Hepatocyte (in vitro differentiated cells): ENCODE measurements at regions not wholly inside any gene's neighbourhood (a gene's known extent, or its start where the extent isn't known, plus 50 kb on each side); places are given as distances from the start of the nearest gene placed in this dataset.
A peak's percentile ranks its signal among the peaks of the same experiment; 100 is the strongest.

Source experiments
- DNase-seq: peaks from one replicate; pipeline ENCODE4 v3.0.0-alpha.2; 2016; ENCODE audit warnings: low spot score
- H2AFZ ChIP-seq: fragments of 200-600 bp; sonication (generic); 2 replicates; pipeline ENCODE4 v1.6.0; 2016; ENCODE audit warnings: antibody characterized with exemption, mild to moderate bottlenecking
- H3K27ac ChIP-seq: fragments of 200-600 bp; sonication (generic); 2 replicates; pipeline ENCODE4 v1.5.1; 2016; ENCODE audit warnings: mild to moderate bottlenecking
- H3K27me3 ChIP-seq: fragments of 200-600 bp; sonication (generic); 2 replicates; pipeline ENCODE4 v1.6.1; 2016
- H3K36me3 ChIP-seq: fragments of 200-600 bp; sonication (generic); replicated peaks from 2 replicates; pipeline ENCODE4 v1.5.1; 2016; ENCODE audit warnings: low read depth; ENCODE audit not compliant: insufficient read depth
- H3K4me1 ChIP-seq: fragments of 200-600 bp; sonication (generic); 2 replicates; pipeline ENCODE4 v1.5.1; 2016; ENCODE audit warnings: mild to moderate bottlenecking, moderate library complexity; ENCODE audit not compliant: insufficient read depth
- H3K4me2 ChIP-seq: fragments of 200-600 bp; sonication (generic); 2 replicates; pipeline ENCODE4 v1.6.0; 2016
- H3K4me3 ChIP-seq: fragments of 200-600 bp; sonication (generic); 2 replicates; pipeline ENCODE4 v1.5.1; 2016; ENCODE audit warnings: mild to moderate bottlenecking
- H3K79me2 ChIP-seq: fragments of 200-600 bp; sonication (generic); 2 replicates; pipeline ENCODE4 v1.6.0; 2017; ENCODE audit warnings: mild to moderate bottlenecking
- H3K9me2 ChIP-seq: fragments of 200-600 bp; sonication (generic); replicated peaks from 2 replicates; pipeline ENCODE4 v1.6.0; 2017; ENCODE audit warnings: mild to moderate bottlenecking; ENCODE audit not compliant: insufficient read depth
- H3K9me3 ChIP-seq: fragments of 200-600 bp; sonication (generic); 2 replicates; pipeline ENCODE4 v1.5.1; 2016; ENCODE audit warnings: low read depth, mild to moderate bottlenecking
- H4K20me1 ChIP-seq: fragments of 200-600 bp; sonication (generic); 2 replicates; pipeline ENCODE4 v1.6.0; 2016; ENCODE audit warnings: mild to moderate bottlenecking; ENCODE audit not compliant: insufficient read depth, poor library complexity, severe bottlenecking
- EZH2 ChIP-seq: fragments of 200-600 bp; sonication (generic); IDR thresholded peaks from 2 replicates; pipeline ENCODE4 v1.6.1; 2016; ENCODE audit warnings: antibody characterized with exemption, mild to moderate bottlenecking, borderline replicate concordance
- EZH2phosphoT487 ChIP-seq: fragments of 200-600 bp; sonication (generic); IDR thresholded peaks from one replicate; pipeline ENCODE4 v1.6.1; 2018; ENCODE audit warnings: antibody characterized with exemption, mild to moderate bottlenecking, low read depth, moderate library complexity; ENCODE audit not compliant: unreplicated experiment, severe bottlenecking
- WGBS: methylation state at CpG from one replicate; pipeline ENCODE4 v1.1.6; 2016; ENCODE audit warnings: low lambda C conversion rate; ENCODE audit errors: missing lambda C conversion rate; 5-methylcytosine and 5-hydroxymethylcytosine counted together
- TF ChIP-seq, protein P1 (sequence below): fragments of 200-600 bp; sonication (generic); IDR thresholded peaks from 2 replicates; pipeline ENCODE4 v1.5.1; 2016; ENCODE audit warnings: antibody characterized with exemption, mild to moderate bottlenecking; ENCODE audit not compliant: poor library complexity

DNA sequence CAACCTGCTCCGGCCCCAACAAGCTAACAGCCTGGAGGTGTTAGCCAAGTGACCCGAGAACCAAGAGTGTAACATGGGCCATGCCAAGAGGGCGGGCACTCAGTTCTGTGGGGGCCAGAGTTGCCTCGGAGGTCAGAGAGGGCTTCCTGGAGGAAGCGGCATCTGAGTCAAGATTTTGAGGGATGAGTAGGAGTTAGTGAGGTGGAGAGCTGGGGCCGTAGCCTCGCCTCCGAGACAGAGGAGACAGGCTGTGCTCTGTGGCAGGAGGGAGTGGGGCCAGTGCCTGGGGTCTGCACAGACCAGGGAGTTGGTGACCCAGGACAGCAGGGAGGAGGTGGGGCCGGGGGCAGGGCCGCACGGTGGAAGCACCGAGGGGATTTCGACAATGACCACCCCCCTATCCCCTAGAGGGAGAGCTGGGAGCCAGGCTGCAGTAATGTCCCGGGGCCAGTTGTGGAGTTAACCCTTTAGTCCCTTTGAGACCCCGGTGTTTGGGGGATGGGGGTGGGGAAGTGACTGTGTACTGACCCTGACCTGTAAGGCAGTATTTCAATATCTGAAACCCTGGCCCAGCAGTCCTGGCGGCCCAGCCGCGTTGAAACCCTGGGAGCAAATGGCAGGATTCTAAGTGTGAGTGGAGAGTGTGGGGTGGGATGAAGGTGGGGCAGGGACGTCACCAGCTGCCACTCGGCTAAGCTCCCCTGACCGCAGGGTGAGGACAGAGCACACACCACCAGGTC lies 148.7 kb upstream of the COL5A1 start:
- WGBS, result 49% methylated on average over 21 of the region's 21 CpGs
- Histone ChIP-seq H2AFZ (no peak overlapping the region), H3K4me2 (peak overlapping the region; percentile 39)

DNA sequence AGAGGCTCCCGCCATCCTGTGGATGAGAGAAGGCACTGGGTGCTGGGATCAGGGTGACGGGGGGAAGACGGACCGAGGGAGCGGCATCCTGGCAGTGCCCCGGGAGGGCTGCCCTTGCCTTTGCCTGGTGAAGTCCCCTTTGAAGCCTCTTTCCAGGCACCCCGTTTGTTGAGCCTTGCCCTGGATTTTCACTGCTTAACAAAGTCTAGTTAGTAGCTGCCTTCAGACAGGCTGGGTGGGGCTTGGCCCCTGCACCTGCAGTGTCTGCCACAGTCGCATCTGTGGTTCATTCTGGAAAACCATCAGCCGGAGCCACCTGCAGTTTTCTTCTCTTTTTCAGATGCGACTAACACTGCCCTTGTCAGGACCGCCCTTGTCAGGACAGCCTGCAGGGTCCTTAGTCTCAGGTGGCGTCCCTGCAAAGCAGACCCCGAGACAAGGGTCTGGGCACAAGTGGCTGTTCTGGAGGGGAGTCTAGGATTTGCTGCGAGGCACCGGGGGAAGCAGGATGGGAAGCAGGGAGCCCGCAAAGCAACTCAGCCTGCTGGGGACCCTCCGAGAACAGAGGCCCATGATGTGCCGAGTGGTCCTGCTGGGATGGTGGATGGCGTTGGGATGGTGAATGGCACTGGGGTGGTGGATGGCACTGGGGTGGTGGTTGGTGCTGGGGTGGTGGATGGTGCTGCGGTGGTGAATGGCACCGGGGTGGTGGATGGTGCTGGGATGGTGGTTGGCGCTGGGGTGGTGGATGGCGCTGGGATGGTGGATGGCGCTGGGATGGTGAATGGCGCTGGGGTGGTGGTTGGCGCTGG lies 147.9 kb upstream of the COL5A1 start:
- Histone ChIP-seq H2AFZ (no peak overlapping the region), H3K79me2 (no peaks in the 10 kb centered on the region)
- WGBS, result 86% methylated on average over 19 of the region's 26 CpGs

More for the DNA sequence above, 148.7 kb upstream of the COL5A1 start:
- Histone ChIP-seq H3K79me2 (no peaks in the 10 kb centered on the region), H3K4me3 (no peak overlapping the region), H3K9me3 (no peaks in the 10 kb centered on the region), H3K27ac (peak overlapping the region; percentile 91), H3K4me1 (peaks cover 22% of the 10 kb centered on the region), H3K27me3 (no peaks in the 10 kb centered on the region), H3K9me2 (no peaks in the 10 kb centered on the region), H3K36me3 (no peaks in the 10 kb centered on the region), H4K20me1 (no peaks in the 10 kb centered on the region)
- no peak for TF ChIP-seq EZH2
- no peak for TF ChIP-seq EZH2phosphoT487
- TF ChIP-seq, protein P1, sequence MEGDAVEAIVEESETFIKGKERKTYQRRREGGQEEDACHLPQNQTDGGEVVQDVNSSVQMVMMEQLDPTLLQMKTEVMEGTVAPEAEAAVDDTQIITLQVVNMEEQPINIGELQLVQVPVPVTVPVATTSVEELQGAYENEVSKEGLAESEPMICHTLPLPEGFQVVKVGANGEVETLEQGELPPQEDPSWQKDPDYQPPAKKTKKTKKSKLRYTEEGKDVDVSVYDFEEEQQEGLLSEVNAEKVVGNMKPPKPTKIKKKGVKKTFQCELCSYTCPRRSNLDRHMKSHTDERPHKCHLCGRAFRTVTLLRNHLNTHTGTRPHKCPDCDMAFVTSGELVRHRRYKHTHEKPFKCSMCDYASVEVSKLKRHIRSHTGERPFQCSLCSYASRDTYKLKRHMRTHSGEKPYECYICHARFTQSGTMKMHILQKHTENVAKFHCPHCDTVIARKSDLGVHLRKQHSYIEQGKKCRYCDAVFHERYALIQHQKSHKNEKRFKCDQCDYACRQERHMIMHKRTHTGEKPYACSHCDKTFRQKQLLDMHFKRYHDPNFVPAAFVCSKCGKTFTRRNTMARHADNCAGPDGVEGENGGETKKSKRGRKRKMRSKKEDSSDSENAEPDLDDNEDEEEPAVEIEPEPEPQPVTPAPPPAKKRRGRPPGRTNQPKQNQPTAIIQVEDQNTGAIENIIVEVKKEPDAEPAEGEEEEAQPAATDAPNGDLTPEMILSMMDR, result no peak
- DNase-seq, result no peak

DNA sequence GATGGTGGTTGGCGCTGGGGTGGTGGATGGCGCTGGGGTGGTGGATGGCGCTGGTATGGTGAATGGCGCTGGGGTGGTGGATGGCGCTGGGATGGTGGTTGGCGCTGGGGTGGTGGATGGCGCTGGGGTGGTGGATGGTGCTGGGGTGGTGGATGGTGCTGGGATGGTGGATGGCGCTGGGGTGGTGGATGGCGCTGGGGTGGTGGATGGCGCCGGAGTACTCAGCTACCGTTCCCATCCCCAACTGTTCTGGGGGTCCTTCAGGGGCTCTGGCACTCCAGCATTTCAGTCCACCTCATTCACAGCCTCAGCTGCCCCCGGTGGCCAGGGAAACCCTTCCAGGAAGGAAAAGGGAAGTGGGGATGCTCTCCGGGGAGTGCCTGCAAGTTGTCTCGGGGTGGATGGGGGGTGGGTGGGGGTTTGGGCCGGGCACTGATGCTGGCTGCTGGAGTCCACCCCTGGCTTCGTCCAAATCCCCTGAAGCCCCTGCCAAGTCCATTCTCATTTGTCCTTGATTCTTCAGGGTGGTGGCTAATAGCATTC lies 147.3 kb upstream of the COL5A1 start:
- no peaks in the 10 kb centered on the region for H3K79me2 ChIP-seq
- H3K4me1 ChIP-seq, result peaks cover 22% of the 10 kb centered on the region
- H3K9me3 ChIP-seq, result no peaks in the 10 kb centered on the region
- H2AFZ ChIP-seq, result no peak overlapping the region
- H3K4me3 ChIP-seq, result no peak overlapping the region
- no peak overlapping the region for H3K4me2 ChIP-seq
- H3K36me3 ChIP-seq, result no peaks in the 10 kb centered on the region
- no peak for TF ChIP-seq EZH2
- TF ChIP-seq, protein P1, result no peak
- no peak for TF ChIP-seq EZH2phosphoT487
- H3K27me3 ChIP-seq, result no peaks in the 10 kb centered on the region
- no peak overlapping the region for H3K27ac ChIP-seq
- no peaks in the 10 kb centered on the region for H3K9me2 ChIP-seq
- DNase-seq, result no peak
- WGBS, result 91% methylated on average over 8 of the region's 17 CpGs
- H4K20me1 ChIP-seq, result no peaks in the 10 kb centered on the region

More for the DNA sequence above, 147.9 kb upstream of the COL5A1 start:
- no peaks in the 10 kb centered on the region for H3K9me2 ChIP-seq
- peak overlapping the region; percentile 91 for H3K27ac ChIP-seq
- no peaks in the 10 kb centered on the region for H4K20me1 ChIP-seq
- H3K36me3 ChIP-seq, result no peaks in the 10 kb centered on the region
- H3K27me3 ChIP-seq, result no peaks in the 10 kb centered on the region
- no peak for DNase-seq
- H3K9me3 ChIP-seq, result no peaks in the 10 kb centered on the region
- H3K4me2 ChIP-seq, result peak overlapping the region; percentile 39
- peaks cover 22% of the 10 kb centered on the region for H3K4me1 ChIP-seq
- H3K4me3 ChIP-seq, result no peak overlapping the region
- TF ChIP-seq EZH2 (no peak), EZH2phosphoT487 (no peak)
- TF ChIP-seq, protein P1, result no peak
